Left lung (tissue), 4 donors: ENCODE measurements at regions not wholly inside any gene's neighbourhood (a gene's known extent, or its start where the extent isn't known, plus 50 kb on each side); places are given as distances from the start of the nearest gene placed in this dataset.

Experiments
- ATAC-seq: fragments of 200-7000 bp; cut with Tn5 transposase; one replicate; pipeline ENCODE4 v1.9.1; 2020; ENCODE audit warnings: moderate library complexity
- DNase-seq, 4 donors: peaks; one replicate each; pipeline ENCODE4 v3.0.0-alpha.2; 2013 to 2020
- H3K27ac ChIP-seq, 2 donors: fragments of 200-600 bp; sonication (generic) in 1 of 2; one replicate each; pipeline versions ENCODE4 v1.5.0 to v1.8.0; 2020 to 2021
- H3K27me3 ChIP-seq, 2 donors: fragments of 200-600 bp; sonication (generic) in 1 of 2; one replicate each; pipeline versions ENCODE4 v1.5.0 to v1.8.0; 2020 to 2021
- H3K36me3 ChIP-seq, 2 donors: fragments of 200-600 bp; sonication (generic) in 1 of 2; one replicate each; pipeline versions ENCODE4 v1.5.0 to v1.8.0; 2020 to 2021
- H3K4me1 ChIP-seq, 2 donors: fragments of 200-600 bp; one replicate each; pipeline ENCODE4 v1.8.0; 2021
- H3K4me3 ChIP-seq, 2 donors: fragments of 200-600 bp; sonication (generic) in 1 of 2; one replicate each; pipeline versions ENCODE4 v1.5.0 to v1.8.0; 2020 to 2021; ENCODE audit warnings: mild to moderate bottlenecking in 1 of 2
- H3K9me3 ChIP-seq, 2 donors: fragments of 200-600 bp; sonication (generic) in 1 of 2; one replicate each; pipeline versions ENCODE4 v1.5.0 to v1.8.0; 2020 to 2021
- CTCF ChIP-seq, 2 donors: fragments of 200-600 bp; sonication (generic) in 1 of 2; IDR thresholded peaks; one replicate each; pipeline versions ENCODE4 v1.5.0 to v1.8.0; 2021; ENCODE audit warnings: antibody characterized with exemption in 2 of 2
- intact Hi-C, 2 donors: fragments of 100-400 bp; cut with DNase I; formaldehyde crosslinking; loops; one replicate each; pipeline versions ENCODE4 v1.11.2 to v1.14.2; 2022
- donor health status: DM: no; HTN: yes; CAD: no.
- donor health status: DM: no; HTN: no; CAD: no.

GRCh38 chr14:85442996-85443395 lies 86.9 kb upstream of the FLRT2 start:
- Histone ChIP-seq H3K27ac (no peak overlapping the region), H3K4me1 (peaks cover 0 to 8% of the 10 kb centered on the region in 2 donors), H3K4me3 (no peak overlapping the region), H3K9me3 (no peaks in the 10 kb centered on the region), H3K36me3 (no peaks in the 10 kb centered on the region), H3K27me3 (no peaks in the 10 kb centered on the region)
- no peak for DNase-seq
- ATAC-seq = peak; percentile 36
- no peak for TF ChIP-seq CTCF (IDR thresholded peaks at IDR 0.05)
- intact Hi-C loops = no loop called here

DNA sequence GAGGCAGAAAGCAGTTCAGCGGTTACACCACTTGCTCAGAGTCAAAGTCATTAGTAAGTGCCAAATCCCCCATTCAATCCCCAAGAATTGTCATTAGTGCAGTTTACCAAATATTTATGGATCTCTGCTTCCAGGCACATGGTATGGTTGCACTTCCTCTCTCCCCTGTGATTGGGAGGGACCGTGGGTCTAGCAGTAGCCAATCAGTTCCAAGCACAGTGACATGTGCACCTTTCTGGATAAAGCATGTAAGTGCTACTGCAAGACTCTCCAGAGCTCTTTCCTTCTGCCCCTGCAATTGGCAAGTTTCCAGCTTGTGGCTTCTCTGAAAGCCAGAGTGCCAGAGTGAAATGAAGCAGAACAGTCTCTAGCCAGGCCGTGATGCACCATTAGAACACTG lies 85.3 kb upstream of the FLRT2 start:
- no peak for TF ChIP-seq CTCF (IDR thresholded peaks at IDR 0.05)
- DNase-seq (peak in 2 of 4 donors; percentile 3 to 34), ATAC-seq (no peak)
- Histone ChIP-seq H3K4me1 (peaks cover 0 to 8% of the 10 kb centered on the region in 2 donors), H3K27me3 (no peaks in the 10 kb centered on the region), H3K36me3 (no peaks in the 10 kb centered on the region), H3K9me3 (no peaks in the 10 kb centered on the region), H3K27ac (no peak overlapping the region), H3K4me3 (no peak overlapping the region)
- intact Hi-C loops = no loop called here

DNA sequence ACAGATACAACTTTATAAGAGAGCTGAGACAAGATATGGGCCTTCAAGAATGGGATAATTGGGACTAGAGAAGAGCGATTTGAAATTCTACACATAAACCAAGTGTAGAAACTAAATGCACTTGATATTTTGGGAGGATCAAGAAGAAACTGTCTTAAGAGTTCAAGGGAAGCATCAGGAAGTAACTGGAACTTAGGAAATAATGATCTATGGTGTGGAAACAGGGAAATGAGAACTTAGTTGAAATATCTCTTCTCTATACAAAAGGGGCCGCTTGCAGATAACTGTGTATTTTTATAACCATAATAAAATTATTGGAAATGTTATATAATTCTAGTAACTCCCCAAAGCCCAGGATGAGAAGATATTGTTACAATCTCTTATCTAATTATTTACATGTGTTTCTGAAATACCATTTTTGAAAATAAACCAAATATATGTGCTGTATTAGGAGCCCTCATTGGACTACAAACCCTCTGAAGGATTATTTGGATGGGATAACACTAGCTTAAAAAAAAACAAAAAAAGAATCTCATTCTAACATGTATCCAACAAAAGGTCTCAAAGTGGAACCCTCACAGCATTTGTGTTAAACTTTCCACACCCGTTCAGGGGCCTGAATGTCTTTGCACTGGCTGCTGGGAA lies 84.7 kb upstream of the FLRT2 start:
- no peaks in the 10 kb centered on the region for H3K9me3 ChIP-seq
- DNase-seq (no peak), ATAC-seq (no peak)
- H3K27ac ChIP-seq = no peak overlapping the region
- H3K4me3 ChIP-seq = no peak overlapping the region
- peaks cover 0 to 8% of the 10 kb centered on the region in 2 donors for H3K4me1 ChIP-seq
- intact Hi-C loops = no loop called here
- H3K36me3 ChIP-seq = no peaks in the 10 kb centered on the region
- no peaks in the 10 kb centered on the region for H3K27me3 ChIP-seq
- TF ChIP-seq CTCF (IDR thresholded peaks at IDR 0.05) = no peak

DNA sequence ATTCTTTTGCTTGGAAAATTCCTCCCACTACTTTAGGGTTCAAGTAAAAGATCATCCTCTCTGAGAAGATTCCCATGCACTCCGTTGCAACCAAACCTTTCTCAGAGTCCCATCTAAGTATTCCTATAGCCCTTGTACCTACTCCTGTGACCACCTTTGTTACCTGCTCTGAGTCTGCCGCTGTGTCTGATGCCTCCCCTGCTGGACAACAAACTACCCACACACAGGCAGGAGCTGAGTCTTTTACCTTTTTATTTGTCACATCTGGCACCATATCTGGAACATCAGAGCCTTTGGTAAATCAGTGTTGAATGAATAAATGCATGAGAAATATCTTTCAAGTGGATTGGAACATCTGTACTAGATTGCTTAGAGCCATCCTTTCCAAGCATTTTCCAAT lies 82.1 kb upstream of the FLRT2 start:
- DNase-seq = no peak
- no peak for TF ChIP-seq CTCF (IDR thresholded peaks at IDR 0.05)
- Histone ChIP-seq H3K4me1 (peaks cover 0 to 8% of the 10 kb centered on the region in 2 donors), H3K9me3 (no peaks in the 10 kb centered on the region), H3K27me3 (no peaks in the 10 kb centered on the region), H3K4me3 (no peak overlapping the region), H3K27ac (no peak overlapping the region), H3K36me3 (no peaks in the 10 kb centered on the region)
- intact Hi-C loops = no loop called here
- no peak for ATAC-seq

GRCh38 chr14:85451421-85451820 lies 78.5 kb upstream of the FLRT2 start:
- ATAC-seq (no peak), DNase-seq (no peak)

More at GRCh38 chr14:85451421-85451820, 78.5 kb upstream of the FLRT2 start:
- no peak for TF ChIP-seq CTCF (IDR thresholded peaks at IDR 0.05)
- Histone ChIP-seq H3K36me3 (no peaks in the 10 kb centered on the region), H3K27me3 (no peaks in the 10 kb centered on the region), H3K9me3 (no peaks in the 10 kb centered on the region), H3K4me1 (no peaks in the 10 kb centered on the region), H3K27ac (no peak overlapping the region), H3K4me3 (no peak overlapping the region)
- intact Hi-C loops = no loop called here
